ENCODE measurements at regions not wholly inside any gene's neighbourhood (a gene's known extent, or its start where the extent isn't known, plus 50 kb on each side); places are given as distances from the start of the nearest gene placed in this dataset.
"Not testable (repeated sequence)": the region's sequence is repeated elsewhere in the genome, so short reads cannot be mapped to it uniquely, and the experiment has no call there.

GRCh38 chr17:77290759-77291558, 150.2 kb downstream of the SEC14L1 start:
- not testable (repeated sequence) for DNase-seq

- no peak for DNase-seq
Measured at GRCh38 chr17:77291591-77292386, 151.0 kb downstream of the SEC14L1 start.

GRCh38 chr17:77294761-77295160, 154.0 kb downstream of the SEC14L1 start:
- DNase-seq, result no peak

GRCh38 chr17:77295241-77295853, 154.6 kb downstream of the SEC14L1 start:
- no peak for DNase-seq

- no peak for DNase-seq
Measured at GRCh38 chr17:77296769-77297409, 156.1 kb downstream of the SEC14L1 start.

- peak; percentile 28 for DNase-seq
Measured at GRCh38 chr17:77297693-77298666, 157.2 kb downstream of the SEC14L1 start.

GRCh38 chr17:77298811-77299210, 158.0 kb downstream of the SEC14L1 start:
- no peak for DNase-seq

GRCh38 chr17:77299256-77300015, 158.7 kb downstream of the SEC14L1 start:
- no peak for DNase-seq

GRCh38 chr17:77300016-77300686, 159.4 kb downstream of the SEC14L1 start:
- no peak for DNase-seq

- no peak for DNase-seq
Measured at GRCh38 chr17:77301694-77302266, 161.0 kb downstream of the SEC14L1 start.

- no peak for DNase-seq
Measured at GRCh38 chr17:77302682-77303081, 161.9 kb downstream of the SEC14L1 start.

GRCh38 chr17:77303620-77304019, 162.9 kb downstream of the SEC14L1 start:
- no peak for DNase-seq

GRCh38 chr17:77304051-77304745, 163.4 kb downstream of the SEC14L1 start:
- no peak for DNase-seq

- no peak for DNase-seq
Measured at GRCh38 chr17:77304746-77305473, 164.1 kb downstream of the SEC14L1 start.

- DNase-seq, result no peak
Measured at GRCh38 chr17:77306048-77306789, 165.4 kb downstream of the SEC14L1 start.

- no peak for DNase-seq
Measured at GRCh38 chr17:77306790-77307478, 166.2 kb downstream of the SEC14L1 start.

GRCh38 chr17:77307479-77308198, 166.9 kb downstream of the SEC14L1 start:
- DNase-seq, result no peak
